Astrocyte (in vitro differentiated cells and primary cell): ENCODE measurements at regions not wholly inside any gene's neighbourhood (a gene's known extent, or its start where the extent isn't known, plus 50 kb on each side); places are given as distances from the start of the nearest gene placed in this dataset.

ENCODE experiments used
- DNase-seq: peaks from one replicate; pipeline ENCODE4 v3.0.0-alpha.2; 2010; ENCODE audit warnings: low read depth
- FAIRE-seq: peaks from 2 replicates; lab custom pipeline; 2011; peaks lifted over from hg19 to GRCh38; lab: Jason Lieb, UNC
- H2AFZ ChIP-seq: 2 replicates; pipeline ENCODE4 v1.6.0; 2012; ENCODE audit warnings: low read depth, low read length, inconsistent platforms
- H3K27ac ChIP-seq: 2 replicates; pipeline ENCODE4 v1.5.1; 2011; ENCODE audit warnings: low read depth, low read length, inconsistent platforms
- H3K27me3 ChIP-seq: 2 replicates; pipeline ENCODE4 v1.6.0; 2011; ENCODE audit warnings: low read length, inconsistent platforms; ENCODE audit not compliant: insufficient read depth
- H3K36me3 ChIP-seq: 2 replicates; pipeline ENCODE4 v1.5.1; 2011; ENCODE audit warnings: low read length, inconsistent platforms; ENCODE audit not compliant: insufficient read depth
- H3K4me1 ChIP-seq: 2 replicates; pipeline ENCODE4 v1.5.1; 2011; ENCODE audit warnings: low read length, inconsistent platforms; ENCODE audit not compliant: insufficient read depth
- H3K4me2 ChIP-seq: 2 replicates; pipeline ENCODE4 v1.6.0; 2012; ENCODE audit warnings: low read length, inconsistent platforms
- H3K4me3 ChIP-seq: 2 replicates; pipeline ENCODE4 v1.5.1; 2011; ENCODE audit warnings: low read depth, mild to moderate bottlenecking, low read length, inconsistent platforms; ENCODE audit not compliant: insufficient read depth
- H3K79me2 ChIP-seq: 2 replicates; pipeline ENCODE4 v1.6.0; 2012; ENCODE audit warnings: mild to moderate bottlenecking, low read length, inconsistent platforms; ENCODE audit not compliant: insufficient read depth
- H3K9ac ChIP-seq: 2 replicates; pipeline ENCODE4 v1.6.0; 2012; ENCODE audit warnings: mild to moderate bottlenecking, low read length, inconsistent platforms
- H3K9me3 ChIP-seq: 2 replicates; pipeline ENCODE4 v1.5.1; 2012; ENCODE audit warnings: low read depth, mild to moderate bottlenecking, low read length, inconsistent platforms; ENCODE audit not compliant: insufficient read depth
- H4K20me1 ChIP-seq: 2 replicates; pipeline ENCODE4 v1.6.0; 2012; ENCODE audit warnings: low read length, inconsistent platforms; ENCODE audit not compliant: insufficient read depth
- H3K27ac Mint-ChIP-seq: one replicate; pipeline ENCODE4 v1.8.0; 2021; ENCODE audit warnings: mild to moderate bottlenecking, mixed read lengths; ENCODE audit not compliant: unreplicated experiment
- H3K27me3 Mint-ChIP-seq: one replicate; pipeline ENCODE4 v1.8.0; 2021; ENCODE audit warnings: low read depth, mixed read lengths; ENCODE audit not compliant: unreplicated experiment
- H3K36me3 Mint-ChIP-seq: one replicate; pipeline ENCODE4 v1.8.0; 2021; ENCODE audit warnings: low read depth, mixed read lengths; ENCODE audit not compliant: unreplicated experiment
- H3K4me1 Mint-ChIP-seq: one replicate; pipeline ENCODE4 v1.8.0; 2021; ENCODE audit warnings: low read depth, mixed read lengths; ENCODE audit not compliant: unreplicated experiment
- H3K4me3 Mint-ChIP-seq: one replicate; pipeline ENCODE4 v1.8.0; 2021; ENCODE audit warnings: mild to moderate bottlenecking, moderate library complexity, mixed read lengths; ENCODE audit not compliant: unreplicated experiment
- H3K9me3 Mint-ChIP-seq: one replicate; pipeline ENCODE4 v1.8.0; 2021; ENCODE audit warnings: mild to moderate bottlenecking, mixed read lengths; ENCODE audit not compliant: unreplicated experiment
- CTCF ChIP-seq: IDR thresholded peaks from 2 replicates; pipeline ENCODE4 v1.5.1; 2011; ENCODE audit warnings: low read depth, mild to moderate bottlenecking, inconsistent platforms, low read length, moderate library complexity; ENCODE audit not compliant: insufficient read depth
- EZH2 ChIP-seq: IDR thresholded peaks from 2 replicates; pipeline ENCODE4 v1.6.1; 2012; ENCODE audit warnings: mild to moderate bottlenecking, low read length, inconsistent platforms; ENCODE audit not compliant: insufficient read depth

GRCh38 chr5:10849278-10849677, 88.2 kb upstream of the DAP start:
- TF ChIP-seq EZH2 (no peak), CTCF (no peak)
- Mint-ChIP-seq H3K4me3 (no peak overlapping the region), H3K27me3 (peaks cover 10% of the 10 kb centered on the region), H3K4me1 (no peaks in the 10 kb centered on the region), H3K9me3 (peaks cover 2% of the 10 kb centered on the region), H3K36me3 (no peaks in the 10 kb centered on the region), H3K27ac (no peak overlapping the region)
- Histone ChIP-seq H3K36me3 (no peaks in the 10 kb centered on the region), H3K9ac (no peak overlapping the region), H3K4me3 (no peak overlapping the region), H3K4me1 (no peaks in the 10 kb centered on the region), H4K20me1 (no peaks in the 10 kb centered on the region), H3K27me3 (no peaks in the 10 kb centered on the region), H2AFZ (no peak overlapping the region), H3K4me2 (no peak overlapping the region), H3K79me2 (no peaks in the 10 kb centered on the region), H3K27ac (no peak overlapping the region), H3K9me3 (no peaks in the 10 kb centered on the region)
- FAIRE-seq (no peak), DNase-seq (peak; percentile 26)

GRCh38 chr5:10844016-10844415, 83.0 kb upstream of the DAP start:
- Histone ChIP-seq H3K79me2 (no peaks in the 10 kb centered on the region), H3K4me1 (no peaks in the 10 kb centered on the region), H3K27me3 (no peaks in the 10 kb centered on the region), H3K4me2 (no peak overlapping the region), H3K36me3 (no peaks in the 10 kb centered on the region), H4K20me1 (no peaks in the 10 kb centered on the region), H3K27ac (no peak overlapping the region), H3K9ac (no peak overlapping the region), H3K9me3 (no peaks in the 10 kb centered on the region), H3K4me3 (no peak overlapping the region), H2AFZ (no peak overlapping the region)
- TF ChIP-seq CTCF (no peak), EZH2 (no peak)
- no peaks in the 10 kb centered on the region for H3K4me1 Mint-ChIP-seq
- H3K27me3 Mint-ChIP-seq: peaks cover 1% of the 10 kb centered on the region
- no peak overlapping the region for H3K4me3 Mint-ChIP-seq
- H3K27ac Mint-ChIP-seq: no peak overlapping the region
- FAIRE-seq (no peak), DNase-seq (no peak)
- H3K9me3 Mint-ChIP-seq: peaks cover 8% of the 10 kb centered on the region
- no peaks in the 10 kb centered on the region for H3K36me3 Mint-ChIP-seq

- Mint-ChIP-seq H3K27ac (no peak overlapping the region), H3K27me3 (peaks cover 1% of the 10 kb centered on the region), H3K36me3 (no peaks in the 10 kb centered on the region), H3K4me1 (peaks cover under 1% of the 10 kb centered on the region), H3K4me3 (no peak overlapping the region), H3K9me3 (peaks cover 8% of the 10 kb centered on the region)
- Histone ChIP-seq H3K9ac (no peak overlapping the region), H3K79me2 (no peaks in the 10 kb centered on the region), H3K36me3 (no peaks in the 10 kb centered on the region), H3K27ac (no peak overlapping the region), H2AFZ (no peak overlapping the region), H3K4me2 (no peak overlapping the region), H4K20me1 (no peaks in the 10 kb centered on the region), H3K4me1 (peaks cover 7% of the 10 kb centered on the region), H3K4me3 (no peak overlapping the region), H3K27me3 (no peaks in the 10 kb centered on the region), H3K9me3 (no peaks in the 10 kb centered on the region)
- FAIRE-seq (no peak), DNase-seq (no peak)
- no peak for TF ChIP-seq CTCF
- TF ChIP-seq EZH2: no peak
Measured at GRCh38 chr5:10842823-10843222, 81.8 kb upstream of the DAP start.
